ENCODE measurements at regions not wholly inside any gene's neighbourhood (a gene's known extent, or its start where the extent isn't known, plus 50 kb on each side); places are given as distances from the start of the nearest gene placed in this dataset.
"Not testable (repeated sequence)": the region's sequence is repeated elsewhere in the genome, so short reads cannot be mapped to it uniquely, and the experiment has no call there.

- no peaks in the 10 kb centered on the region for H3K27me3 ChIP-seq (ENCODE audit: control insufficient read depth, insufficient read depth, low read length)
- H3K36me3 ChIP-seq (replicated peaks; ENCODE audit: control insufficient read depth, insufficient read depth, low read length), result no peaks in the 10 kb centered on the region
- no peak for DNase-seq
- no peak overlapping the region for H3K4me3 ChIP-seq (ENCODE audit: insufficient read depth, low read depth, low read length)
These were observed 275.2 kb upstream of the CBLB start for GRCh38 chr3:106144030-106144429.

GRCh38 chr3:106148440-106149082, 279.7 kb upstream of the CBLB start:
- not testable (repeated sequence) for DNase-seq; H3K36me3 ChIP-seq (replicated peaks; ENCODE audit: control insufficient read depth, insufficient read depth, low read length); H3K4me3 ChIP-seq (ENCODE audit: insufficient read depth, low read depth, low read length); H3K27me3 ChIP-seq (ENCODE audit: control insufficient read depth, insufficient read depth, low read length)

GRCh38 chr3:106157411-106157810, 288.6 kb upstream of the CBLB start:
- H3K36me3 ChIP-seq (replicated peaks; ENCODE audit: control insufficient read depth, insufficient read depth, low read length), result no peaks in the 10 kb centered on the region
- no peak overlapping the region for H3K4me3 ChIP-seq (ENCODE audit: insufficient read depth, low read depth, low read length)
- H3K27me3 ChIP-seq (ENCODE audit: control insufficient read depth, insufficient read depth, low read length), result no peaks in the 10 kb centered on the region
- DNase-seq, result no peak

- H3K4me3 ChIP-seq (ENCODE audit: insufficient read depth, low read depth, low read length), result no peak overlapping the region
- H3K36me3 ChIP-seq (replicated peaks; ENCODE audit: control insufficient read depth, insufficient read depth, low read length), result no peaks in the 10 kb centered on the region
- H3K27me3 ChIP-seq (ENCODE audit: control insufficient read depth, insufficient read depth, low read length), result no peaks in the 10 kb centered on the region
- DNase-seq, result no peak
These were observed 291.6 kb upstream of the CBLB start for GRCh38 chr3:106160396-106160795.

GRCh38 chr3:106161246-106161645, 292.4 kb upstream of the CBLB start:
- no peak overlapping the region for H3K4me3 ChIP-seq (ENCODE audit: insufficient read depth, low read depth, low read length)
- DNase-seq, result no peak

GRCh38 chr3:106167728-106168127, 298.9 kb upstream of the CBLB start:
- Histone ChIP-seq H3K4me3 (ENCODE audit: insufficient read depth, low read depth, low read length) (no peak overlapping the region), H3K27me3 (ENCODE audit: control insufficient read depth, insufficient read depth, low read length) (no peaks in the 10 kb centered on the region), H3K36me3 (replicated peaks; ENCODE audit: control insufficient read depth, insufficient read depth, low read length) (no peaks in the 10 kb centered on the region)
- DNase-seq, result no peak

More at GRCh38 chr3:106161246-106161645, 292.4 kb upstream of the CBLB start:
- Histone ChIP-seq H3K36me3 (replicated peaks; ENCODE audit: control insufficient read depth, insufficient read depth, low read length) (no peaks in the 10 kb centered on the region), H3K27me3 (ENCODE audit: control insufficient read depth, insufficient read depth, low read length) (no peaks in the 10 kb centered on the region)

- Histone ChIP-seq H3K4me3 (ENCODE audit: insufficient read depth, low read depth, low read length) (no peak overlapping the region), H3K36me3 (replicated peaks; ENCODE audit: control insufficient read depth, insufficient read depth, low read length) (no peaks in the 10 kb centered on the region), H3K27me3 (ENCODE audit: control insufficient read depth, insufficient read depth, low read length) (no peaks in the 10 kb centered on the region)
- DNase-seq, result no peak
These were observed 300.3 kb upstream of the CBLB start for GRCh38 chr3:106168962-106169750.

GRCh38 chr3:106170636-106171035, 301.8 kb upstream of the CBLB start:
- Histone ChIP-seq H3K27me3 (ENCODE audit: control insufficient read depth, insufficient read depth, low read length) (no peaks in the 10 kb centered on the region), H3K36me3 (replicated peaks; ENCODE audit: control insufficient read depth, insufficient read depth, low read length) (no peaks in the 10 kb centered on the region), H3K4me3 (ENCODE audit: insufficient read depth, low read depth, low read length) (no peak overlapping the region)
- DNase-seq, result no peak

- no peak overlapping the region for H3K4me3 ChIP-seq (ENCODE audit: insufficient read depth, low read depth, low read length)
- no peaks in the 10 kb centered on the region for H3K36me3 ChIP-seq (replicated peaks; ENCODE audit: control insufficient read depth, insufficient read depth, low read length)
- DNase-seq, result no peak
- H3K27me3 ChIP-seq (ENCODE audit: control insufficient read depth, insufficient read depth, low read length), result no peaks in the 10 kb centered on the region
These were observed 303.3 kb upstream of the CBLB start for GRCh38 chr3:106172101-106172500.

GRCh38 chr3:106172780-106173179, 304.0 kb upstream of the CBLB start:
- Histone ChIP-seq H3K36me3 (replicated peaks; ENCODE audit: control insufficient read depth, insufficient read depth, low read length) (no peaks in the 10 kb centered on the region), H3K27me3 (ENCODE audit: control insufficient read depth, insufficient read depth, low read length) (no peaks in the 10 kb centered on the region), H3K4me3 (ENCODE audit: insufficient read depth, low read depth, low read length) (no peak overlapping the region)
- no peak for DNase-seq

- Histone ChIP-seq H3K27me3 (ENCODE audit: control insufficient read depth, insufficient read depth, low read length) (no peaks in the 10 kb centered on the region), H3K36me3 (replicated peaks; ENCODE audit: control insufficient read depth, insufficient read depth, low read length) (no peaks in the 10 kb centered on the region), H3K4me3 (ENCODE audit: insufficient read depth, low read depth, low read length) (no peak overlapping the region)
- DNase-seq, result no peak
These were observed 306.5 kb upstream of the CBLB start for GRCh38 chr3:106175276-106175675.

GRCh38 chr3:106176734-106177133, 307.9 kb upstream of the CBLB start:
- no peak for DNase-seq
- Histone ChIP-seq H3K36me3 (replicated peaks; ENCODE audit: control insufficient read depth, insufficient read depth, low read length) (no peaks in the 10 kb centered on the region), H3K4me3 (ENCODE audit: insufficient read depth, low read depth, low read length) (no peak overlapping the region), H3K27me3 (ENCODE audit: control insufficient read depth, insufficient read depth, low read length) (no peaks in the 10 kb centered on the region)

- no peak for DNase-seq
- no peak overlapping the region for H3K4me3 ChIP-seq (ENCODE audit: insufficient read depth, low read depth, low read length)
- no peaks in the 10 kb centered on the region for H3K27me3 ChIP-seq (ENCODE audit: control insufficient read depth, insufficient read depth, low read length)
- H3K36me3 ChIP-seq (replicated peaks; ENCODE audit: control insufficient read depth, insufficient read depth, low read length), result no peaks in the 10 kb centered on the region
These were observed 314.2 kb upstream of the CBLB start for GRCh38 chr3:106182950-106183511.

- Histone ChIP-seq H3K4me3 (ENCODE audit: insufficient read depth, low read depth, low read length) (no peak overlapping the region), H3K36me3 (replicated peaks; ENCODE audit: control insufficient read depth, insufficient read depth, low read length) (no peaks in the 10 kb centered on the region), H3K27me3 (ENCODE audit: control insufficient read depth, insufficient read depth, low read length) (no peaks in the 10 kb centered on the region)
- no peak for DNase-seq
These were observed 315.1 kb upstream of the CBLB start for GRCh38 chr3:106183762-106184391.
